GM23338 (cell line): ENCODE measurements at regions not wholly inside any gene's neighbourhood (a gene's known extent, or its start where the extent isn't known, plus 50 kb on each side); places are given as distances from the start of the nearest gene placed in this dataset.

Source experiments
- CREB1 ChIP-seq: fragments of 250-450 bp; sonication (Bioruptor Pico); IDR thresholded peaks from 2 replicates; pipeline ENCODE4 v1.5.0; 2020; ENCODE audit warnings: low read depth, mild to moderate bottlenecking, moderate library complexity
- EZH2 ChIP-seq: fragments of 200-600 bp; sonication (generic); IDR thresholded peaks from one replicate; pipeline ENCODE4 v1.8.0; 2017; ENCODE audit warnings: antibody characterized with exemption, mild to moderate bottlenecking, low read depth; ENCODE audit not compliant: unreplicated experiment
- EZH2phosphoT487 ChIP-seq: fragments of 200-600 bp; sonication (generic); IDR thresholded peaks from one replicate; pipeline ENCODE4 v1.8.1; 2018; ENCODE audit warnings: antibody characterized with exemption; ENCODE audit not compliant: unreplicated experiment
- JUNB ChIP-seq: IDR thresholded peaks from one replicate; pipeline ENCODE4 v1.6.1; 2016; ENCODE audit warnings: antibody characterized with exemption; ENCODE audit not compliant: unreplicated experiment
- POLR2AphosphoS5 ChIP-seq: IDR thresholded peaks from 2 replicates; pipeline ENCODE4 v1.6.1; 2016; ENCODE audit warnings: antibody characterized with exemption, low read depth
- TF ChIP-seq, protein P1 (sequence below), 2 experiments: fragments of 200-600 bp in 1 of 2; sonication (generic) in 1 of 2; conservative IDR thresholded peaks; 2 replicates each; pipeline versions ENCODE4 v1.5.1 to v1.6.1; 2016 to 2017; ENCODE audit warnings: antibody characterized with exemption in 2 of 2, low read depth in 2 of 2, mild to moderate bottlenecking in 2 of 2, moderate library complexity in 1 of 2

DNA sequence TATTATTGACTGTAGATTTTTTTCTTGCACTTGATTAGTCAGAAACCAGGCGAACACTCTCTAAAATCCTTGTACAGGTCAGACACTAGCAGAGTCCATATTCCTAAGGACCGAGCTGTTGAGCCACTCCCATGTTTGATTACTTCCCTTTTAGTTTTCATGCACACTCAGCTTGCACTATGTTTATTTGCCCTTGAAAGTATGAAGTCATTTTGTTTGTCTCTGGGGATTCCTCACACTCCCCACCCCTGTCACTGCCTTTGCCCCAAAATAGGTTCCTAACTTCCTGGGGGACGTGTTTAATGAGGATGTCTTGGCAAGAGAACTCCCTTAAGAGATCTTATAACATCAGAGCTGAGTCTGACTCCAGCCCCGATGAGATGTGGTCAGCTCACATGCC, 182.1 kb downstream of the EVX1 start:
- TF ChIP-seq, protein P1, sequence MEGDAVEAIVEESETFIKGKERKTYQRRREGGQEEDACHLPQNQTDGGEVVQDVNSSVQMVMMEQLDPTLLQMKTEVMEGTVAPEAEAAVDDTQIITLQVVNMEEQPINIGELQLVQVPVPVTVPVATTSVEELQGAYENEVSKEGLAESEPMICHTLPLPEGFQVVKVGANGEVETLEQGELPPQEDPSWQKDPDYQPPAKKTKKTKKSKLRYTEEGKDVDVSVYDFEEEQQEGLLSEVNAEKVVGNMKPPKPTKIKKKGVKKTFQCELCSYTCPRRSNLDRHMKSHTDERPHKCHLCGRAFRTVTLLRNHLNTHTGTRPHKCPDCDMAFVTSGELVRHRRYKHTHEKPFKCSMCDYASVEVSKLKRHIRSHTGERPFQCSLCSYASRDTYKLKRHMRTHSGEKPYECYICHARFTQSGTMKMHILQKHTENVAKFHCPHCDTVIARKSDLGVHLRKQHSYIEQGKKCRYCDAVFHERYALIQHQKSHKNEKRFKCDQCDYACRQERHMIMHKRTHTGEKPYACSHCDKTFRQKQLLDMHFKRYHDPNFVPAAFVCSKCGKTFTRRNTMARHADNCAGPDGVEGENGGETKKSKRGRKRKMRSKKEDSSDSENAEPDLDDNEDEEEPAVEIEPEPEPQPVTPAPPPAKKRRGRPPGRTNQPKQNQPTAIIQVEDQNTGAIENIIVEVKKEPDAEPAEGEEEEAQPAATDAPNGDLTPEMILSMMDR (conservative IDR thresholded peaks at IDR 0.05; ENCODE audit: low read depth in 2 of 2): no peak
- TF ChIP-seq EZH2 (no peak), JUNB (no peak), EZH2phosphoT487 (no peak), CREB1 (CRISPR knock-in tag) (no peak), POLR2AphosphoS5 (no peak)
